Thyroid gland (tissue), 4 donors: ENCODE measurements at regions not wholly inside any gene's neighbourhood (a gene's known extent, or its start where the extent isn't known, plus 50 kb on each side); places are given as distances from the start of the nearest gene placed in this dataset.

Experiments used
- CTCF ChIP-seq, 6 experiments: fragments of 200-600 bp in 3 of 6; fragments of 450-650 bp in 3 of 6; sonication (generic) in 3 of 6; IDR thresholded peaks; one replicate each; pipeline ENCODE4 v1.5.1; 2016 to 2019; ENCODE audit warnings: antibody characterized with exemption in 6 of 6, mild to moderate bottlenecking in 2 of 6, inconsistent platforms in 1 of 6, moderate library complexity in 1 of 6
- POLR2A ChIP-seq, 2 donors: fragments of 450-650 bp; IDR thresholded peaks; one replicate each; pipeline ENCODE4 v1.6.1; 2017; ENCODE audit warnings: antibody characterized with exemption in 2 of 2, mild to moderate bottlenecking in 2 of 2, moderate library complexity in 1 of 2

- TF ChIP-seq CTCF (IDR thresholded peaks at IDR 0.05) (no peak), POLR2A (IDR thresholded peaks at IDR 0.05) (no peak)
Measured at GRCh38 chr4:18767921-18768320, 746.4 kb upstream of the LCORL start.
